Glomerular endothelial cell (primary cell): ENCODE measurements at regions not wholly inside any gene's neighbourhood (a gene's known extent, or its start where the extent isn't known, plus 50 kb on each side); places are given as distances from the start of the nearest gene placed in this dataset.

Experiments
- DNase-seq: peaks from one replicate; pipeline ENCODE4 v3.0.0-alpha.2; 2011; ENCODE audit warnings: low read depth, low spot score; ENCODE audit errors: extremely low read depth

- no peak for DNase-seq
These were observed 298.3 kb downstream of the PTEN start for GRCh38 chr10:88161756-88162155.

- DNase-seq = no peak
These were observed 299.4 kb downstream of the PTEN start for GRCh38 chr10:88162852-88163251.

GRCh38 chr10:88163572-88163971, 300.1 kb downstream of the PTEN start:
- no peak for DNase-seq

- DNase-seq = no peak
These were observed 301.0 kb downstream of the PTEN start for GRCh38 chr10:88164471-88164870.

GRCh38 chr10:88165849-88166271, 302.4 kb downstream of the PTEN start:
- no peak for DNase-seq

GRCh38 chr10:88168171-88169036, 305.0 kb downstream of the PTEN start:
- DNase-seq = no peak

- DNase-seq = no peak
These were observed 305.6 kb downstream of the PTEN start for GRCh38 chr10:88169037-88169319.

GRCh38 chr10:88170628-88171027, 307.2 kb downstream of the PTEN start:
- no peak for DNase-seq

GRCh38 chr10:88172159-88172558, 308.7 kb downstream of the PTEN start:
- no peak for DNase-seq

GRCh38 chr10:88174391-88174790, 311.0 kb downstream of the PTEN start:
- no peak for DNase-seq

- no peak for DNase-seq
These were observed 315.3 kb downstream of the PTEN start for GRCh38 chr10:88178758-88179157.

GRCh38 chr10:88179831-88180230, 316.4 kb downstream of the PTEN start:
- no peak for DNase-seq

GRCh38 chr10:88181902-88182600, 318.6 kb downstream of the PTEN start:
- no peak for DNase-seq

GRCh38 chr10:88182601-88182930, 319.1 kb downstream of the PTEN start:
- no peak for DNase-seq

- DNase-seq = no peak
These were observed 321.3 kb downstream of the PTEN start for GRCh38 chr10:88184543-88185297.

- DNase-seq = no peak
These were observed 322.4 kb downstream of the PTEN start for GRCh38 chr10:88185830-88186229.

GRCh38 chr10:88186335-88186734, 322.9 kb downstream of the PTEN start:
- DNase-seq = no peak

- no peak for DNase-seq
These were observed 324.0 kb downstream of the PTEN start for GRCh38 chr10:88187472-88187871.

GRCh38 chr10:88190123-88190522, 326.7 kb downstream of the PTEN start:
- DNase-seq = no peak

GRCh38 chr10:88190540-88191235, 327.3 kb downstream of the PTEN start:
- no peak for DNase-seq

- DNase-seq = no peak
These were observed 329.6 kb downstream of the PTEN start for GRCh38 chr10:88193018-88193417.
